ENCODE measurements at regions not wholly inside any gene's neighbourhood (a gene's known extent, or its start where the extent isn't known, plus 50 kb on each side); places are given as distances from the start of the nearest gene placed in this dataset.

- Histone ChIP-seq H3K4me3 (ENCODE audit: low read depth, low read length) (no peak overlapping the region), H3K27me3 (ENCODE audit: insufficient read depth, low read length) (no peaks in the 10 kb centered on the region), H3K14ac (ENCODE audit: low read length) (no peak overlapping the region), H3K9ac (ENCODE audit: low read length) (no peak overlapping the region), H2BK120ac (ENCODE audit: insufficient read depth, low read length, poor library complexity) (no peak overlapping the region), H4K12ac (ENCODE audit: low read depth, low read length) (no peak overlapping the region), H4K8ac (ENCODE audit: low read depth, low read length) (no peak overlapping the region), H2BK5ac (ENCODE audit: low read depth, low read length, poor library complexity) (no peak overlapping the region), H3K18ac (ENCODE audit: low read length) (no peak overlapping the region), H3K23ac (ENCODE audit: low read length) (no peak overlapping the region), H3K36me3 (ENCODE audit: control insufficient read depth in 1 of 2, insufficient read depth in 2 of 2, low read length in 2 of 2) (no peaks in the 10 kb centered on the region), H2BK12ac (ENCODE audit: low read length) (no peak overlapping the region), H3K4me2 (ENCODE audit: low read length) (no peak overlapping the region), H3K27ac (ENCODE audit: low read depth, low read length) (no peak overlapping the region), H3K79me1 (ENCODE audit: low read length) (no peaks in the 10 kb centered on the region), H3K9me3 (ENCODE audit: insufficient read depth, low read depth, low read length) (no peaks in the 10 kb centered on the region), H3K4ac (ENCODE audit: low read depth, low read length) (no peak overlapping the region), H2AFZ (ENCODE audit: insufficient read depth, low read length, poor library complexity) (no peak overlapping the region), H4K91ac (ENCODE audit: low read depth, low read length) (no peak overlapping the region), H3K79me2 (ENCODE audit: control insufficient read depth, insufficient read depth, low read length, poor library complexity) (no peaks in the 10 kb centered on the region), H3K4me1 (ENCODE audit: control insufficient read depth in 1 of 2, insufficient read depth in 2 of 2, low read length in 2 of 2) (no peaks in the 10 kb centered on the region), H2AK5ac (ENCODE audit: low read length) (no peak overlapping the region)
- DNase-seq = no peak
- no CpG with 5 or more reads among the region's 3 CpGs for WGBS (ENCODE audit: extremely low coverage, insufficient coverage, insufficient read length)
These were observed 160.6 kb upstream of the JUN start for GRCh38 chr1:58944439-58944838.

DNA sequence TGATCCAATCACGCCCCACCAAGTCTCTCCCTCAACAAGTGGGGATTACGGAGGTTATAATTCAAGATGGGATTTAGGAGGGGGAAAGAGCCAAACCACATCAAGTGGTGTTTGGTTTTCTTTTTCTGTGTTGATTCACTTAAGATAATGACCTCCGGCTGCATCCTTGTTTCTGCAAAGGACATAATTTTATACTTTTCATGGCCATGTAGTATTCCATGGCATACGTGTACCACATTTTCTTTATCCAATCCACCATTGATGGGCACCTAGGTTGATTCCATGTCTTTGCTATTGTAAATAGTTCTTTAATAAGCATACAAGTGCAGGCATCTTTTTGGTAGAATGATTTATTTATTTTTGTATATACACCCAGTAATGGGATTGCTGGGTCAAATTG is 162.5 kb upstream of the JUN start:
- Histone ChIP-seq H3K4me1 (ENCODE audit: control insufficient read depth in 1 of 2, insufficient read depth in 2 of 2, low read length in 2 of 2) (no peaks in the 10 kb centered on the region), H3K14ac (ENCODE audit: low read length) (no peak overlapping the region), H4K12ac (ENCODE audit: low read depth, low read length) (no peak overlapping the region), H3K79me1 (ENCODE audit: low read length) (no peaks in the 10 kb centered on the region), H3K27me3 (ENCODE audit: insufficient read depth, low read length) (no peaks in the 10 kb centered on the region), H2AFZ (ENCODE audit: insufficient read depth, low read length, poor library complexity) (no peak overlapping the region), H3K18ac (ENCODE audit: low read length) (no peak overlapping the region), H4K91ac (ENCODE audit: low read depth, low read length) (no peak overlapping the region), H2BK5ac (ENCODE audit: low read depth, low read length, poor library complexity) (no peak overlapping the region), H2AK5ac (ENCODE audit: low read length) (no peak overlapping the region), H3K4me2 (ENCODE audit: low read length) (no peak overlapping the region), H3K27ac (ENCODE audit: low read depth, low read length) (no peak overlapping the region), H2BK120ac (ENCODE audit: insufficient read depth, low read length, poor library complexity) (no peak overlapping the region), H3K36me3 (ENCODE audit: control insufficient read depth in 1 of 2, insufficient read depth in 2 of 2, low read length in 2 of 2) (no peaks in the 10 kb centered on the region), H3K9me3 (ENCODE audit: insufficient read depth, low read depth, low read length) (no peaks in the 10 kb centered on the region), H3K9ac (ENCODE audit: low read length) (no peak overlapping the region), H4K8ac (ENCODE audit: low read depth, low read length) (no peak overlapping the region), H3K4ac (ENCODE audit: low read depth, low read length) (no peak overlapping the region), H3K23ac (ENCODE audit: low read length) (no peak overlapping the region), H2BK12ac (ENCODE audit: low read length) (no peak overlapping the region), H3K4me3 (ENCODE audit: low read depth, low read length) (no peak overlapping the region), H3K79me2 (ENCODE audit: control insufficient read depth, insufficient read depth, low read length, poor library complexity) (no peaks in the 10 kb centered on the region)
- DNase-seq = no peak
- no CpG with 5 or more reads among the region's 4 CpGs for WGBS (ENCODE audit: extremely low coverage, insufficient coverage, insufficient read length)

GRCh38 chr1:58948671-58949070 is 164.8 kb upstream of the JUN start:
- Histone ChIP-seq H2AFZ (ENCODE audit: insufficient read depth, low read length, poor library complexity) (no peak overlapping the region), H3K27ac (ENCODE audit: low read depth, low read length) (no peak overlapping the region), H3K14ac (ENCODE audit: low read length) (no peak overlapping the region), H2AK5ac (ENCODE audit: low read length) (no peak overlapping the region), H3K79me2 (ENCODE audit: control insufficient read depth, insufficient read depth, low read length, poor library complexity) (no peaks in the 10 kb centered on the region), H3K27me3 (ENCODE audit: insufficient read depth, low read length) (no peaks in the 10 kb centered on the region), H4K91ac (ENCODE audit: low read depth, low read length) (no peak overlapping the region), H4K12ac (ENCODE audit: low read depth, low read length) (no peak overlapping the region), H3K4me2 (ENCODE audit: low read length) (no peak overlapping the region), H3K4me1 (ENCODE audit: control insufficient read depth in 1 of 2, insufficient read depth in 2 of 2, low read length in 2 of 2) (no peaks in the 10 kb centered on the region), H3K9me3 (ENCODE audit: insufficient read depth, low read depth, low read length) (no peaks in the 10 kb centered on the region), H3K4ac (ENCODE audit: low read depth, low read length) (no peak overlapping the region), H4K8ac (ENCODE audit: low read depth, low read length) (no peak overlapping the region), H3K79me1 (ENCODE audit: low read length) (no peaks in the 10 kb centered on the region), H2BK120ac (ENCODE audit: insufficient read depth, low read length, poor library complexity) (no peak overlapping the region), H3K36me3 (ENCODE audit: control insufficient read depth in 1 of 2, insufficient read depth in 2 of 2, low read length in 2 of 2) (no peaks in the 10 kb centered on the region), H2BK12ac (ENCODE audit: low read length) (no peak overlapping the region), H2BK5ac (ENCODE audit: low read depth, low read length, poor library complexity) (no peak overlapping the region), H3K23ac (ENCODE audit: low read length) (no peak overlapping the region), H3K18ac (ENCODE audit: low read length) (no peak overlapping the region), H3K9ac (ENCODE audit: low read length) (no peak overlapping the region), H3K4me3 (ENCODE audit: low read depth, low read length) (no peak overlapping the region)
- DNase-seq = no peak

DNA sequence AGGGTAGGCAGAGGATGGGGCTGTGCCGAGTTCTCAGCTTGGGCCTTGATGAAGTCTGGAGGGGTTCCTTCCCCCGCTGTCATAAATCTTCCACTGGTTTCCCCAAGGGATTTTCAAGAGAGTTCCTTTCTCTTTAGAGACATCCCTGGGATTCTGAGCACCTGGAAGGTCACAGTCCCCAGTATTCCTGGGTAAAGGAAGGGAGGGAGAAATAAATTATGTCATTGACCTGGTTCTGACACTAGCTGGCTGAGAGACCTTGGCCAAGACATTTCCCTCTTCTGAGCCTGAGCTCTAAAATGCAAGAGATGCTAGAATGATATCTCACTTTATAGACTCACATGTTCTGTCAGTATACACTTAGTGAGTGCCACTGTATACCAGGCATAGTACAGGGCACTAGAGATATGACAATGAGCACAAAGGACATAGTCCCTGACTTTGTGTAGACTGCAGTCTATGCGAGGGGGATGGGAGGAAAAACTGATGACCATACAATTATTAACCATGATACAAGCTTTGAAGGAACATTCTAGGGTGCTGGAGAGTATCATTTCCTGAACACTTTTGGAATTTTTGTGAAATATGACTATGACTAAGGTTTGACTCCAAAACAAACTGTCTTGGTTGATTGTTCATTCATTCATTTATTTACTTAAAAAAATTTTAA is 165.8 kb upstream of the JUN start:
- Histone ChIP-seq H3K4me1 (ENCODE audit: control insufficient read depth in 1 of 2, insufficient read depth in 2 of 2, low read length in 2 of 2) (no peaks in the 10 kb centered on the region), H4K8ac (ENCODE audit: low read depth, low read length) (no peak overlapping the region), H3K79me2 (ENCODE audit: control insufficient read depth, insufficient read depth, low read length, poor library complexity) (no peaks in the 10 kb centered on the region), H3K9me3 (ENCODE audit: insufficient read depth, low read depth, low read length) (no peaks in the 10 kb centered on the region), H3K9ac (ENCODE audit: low read length) (no peak overlapping the region), H2AK5ac (ENCODE audit: low read length) (no peak overlapping the region), H3K4ac (ENCODE audit: low read depth, low read length) (no peak overlapping the region), H2BK5ac (ENCODE audit: low read depth, low read length, poor library complexity) (no peak overlapping the region), H3K36me3 (ENCODE audit: control insufficient read depth in 1 of 2, insufficient read depth in 2 of 2, low read length in 2 of 2) (no peaks in the 10 kb centered on the region), H3K14ac (ENCODE audit: low read length) (no peak overlapping the region), H3K27ac (ENCODE audit: low read depth, low read length) (no peak overlapping the region), H3K4me2 (ENCODE audit: low read length) (no peak overlapping the region), H3K4me3 (ENCODE audit: low read depth, low read length) (no peak overlapping the region), H3K79me1 (ENCODE audit: low read length) (no peaks in the 10 kb centered on the region), H3K18ac (ENCODE audit: low read length) (no peak overlapping the region), H3K27me3 (ENCODE audit: insufficient read depth, low read length) (no peaks in the 10 kb centered on the region), H2BK12ac (ENCODE audit: low read length) (no peak overlapping the region), H4K91ac (ENCODE audit: low read depth, low read length) (no peak overlapping the region), H2BK120ac (ENCODE audit: insufficient read depth, low read length, poor library complexity) (no peak overlapping the region), H3K23ac (ENCODE audit: low read length) (no peak overlapping the region), H4K12ac (ENCODE audit: low read depth, low read length) (no peak overlapping the region), H2AFZ (ENCODE audit: insufficient read depth, low read length, poor library complexity) (no peak overlapping the region)
- no CpG with 5 or more reads among the region's 3 CpGs for WGBS (ENCODE audit: extremely low coverage, insufficient coverage, insufficient read length)
- no peak for DNase-seq

Measured in trophoblast cell (in vitro differentiated cells and primary cell).